Liver (tissue), 8 donors: ENCODE measurements at regions not wholly inside any gene's neighbourhood (a gene's known extent, or its start where the extent isn't known, plus 50 kb on each side); places are given as distances from the start of the nearest gene placed in this dataset.

Experiments used
- DNase-seq: peaks from one replicate; pipeline ENCODE4 v3.0.0-alpha.2; 2017; ENCODE audit warnings: low spot score
- H3K27ac ChIP-seq, 2 donors: one replicate each; pipeline ENCODE4 v1.7.0; 2013; ENCODE audit warnings: inconsistent platforms in 2 of 2, low read length in 2 of 2, control low read depth in 1 of 2, low read depth in 1 of 2, mild to moderate bottlenecking in 1 of 2
- H3K27me3 ChIP-seq, 4 donors: one replicate each; pipeline versions ENCODE4 v1.6.1 to v1.7.0; 2013; ENCODE audit warnings: low read length in 3 of 4, inconsistent platforms in 1 of 4, mild to moderate bottlenecking in 1 of 4, moderate library complexity in 1 of 4; ENCODE audit not compliant: control insufficient read depth in 4 of 4, insufficient read depth in 4 of 4
- H3K36me3 ChIP-seq, 4 donors: one replicate each; pipeline versions ENCODE4 v1.6.1 to v1.7.0; 2013; ENCODE audit warnings: low read length in 3 of 4, mild to moderate bottlenecking in 3 of 4, low read depth in 1 of 4, moderate library complexity in 1 of 4; ENCODE audit not compliant: control insufficient read depth in 4 of 4, insufficient read depth in 3 of 4
- H3K4me1 ChIP-seq, 4 donors: one replicate each; pipeline versions ENCODE4 v1.6.1 to v1.7.0; 2013; ENCODE audit warnings: low read length in 3 of 4, mild to moderate bottlenecking in 3 of 4, moderate library complexity in 1 of 4; ENCODE audit not compliant: control insufficient read depth in 4 of 4, insufficient read depth in 4 of 4
- H3K4me3 ChIP-seq, 3 donors: one replicate each; pipeline versions ENCODE4 v1.6.1 to v1.7.0; 2013; ENCODE audit warnings: low read length in 3 of 3, control low read depth in 1 of 3, low read depth in 1 of 3, mild to moderate bottlenecking in 1 of 3
- H3K9ac ChIP-seq, 2 donors: one replicate each; pipeline ENCODE4 v1.7.0; 2013; ENCODE audit warnings: low read length in 2 of 2, mild to moderate bottlenecking in 2 of 2, moderate library complexity in 2 of 2, control low read depth in 1 of 2, low read depth in 1 of 2
- H3K9me3 ChIP-seq, 4 donors: one replicate each; pipeline versions ENCODE4 v1.6.1 to v1.7.0; 2013; ENCODE audit warnings: low read length in 3 of 4; ENCODE audit not compliant: control insufficient read depth in 4 of 4
- ATF3 ChIP-seq: IDR thresholded peaks from 2 replicates; pipeline ENCODE4 v1.6.1; 2016; ENCODE audit warnings: antibody characterized with exemption
- CTCF ChIP-seq: fragments of 150-350 bp; IDR thresholded peaks from 2 replicates; pipeline ENCODE4 v1.5.1; 2017; ENCODE audit warnings: improper control_type of control experiment, low read depth, low read length; ENCODE audit not compliant: missing input control
- EGR1 ChIP-seq, 2 donors: IDR thresholded peaks; 2 replicates each; pipeline ENCODE4 v1.6.1; 2016 to 2018; ENCODE audit warnings: antibody characterized with exemption in 2 of 2, low read depth in 2 of 2
- FOXA1 ChIP-seq: IDR thresholded peaks from 2 replicates; pipeline ENCODE4 v1.6.1; 2016; ENCODE audit warnings: antibody characterized with exemption
- GABPA ChIP-seq, 2 donors: IDR thresholded peaks in 1 of 2; conservative IDR thresholded peaks in 1 of 2; 2 replicates each; pipeline ENCODE4 v1.6.1; 2016; ENCODE audit warnings: antibody characterized with exemption in 2 of 2, mild to moderate bottlenecking in 1 of 2, moderate library complexity in 1 of 2
- HNF4A ChIP-seq, 2 donors: conservative IDR thresholded peaks; 2 replicates each; pipeline ENCODE4 v1.6.1; 2016; ENCODE audit warnings: antibody characterized with exemption in 2 of 2, mild to moderate bottlenecking in 2 of 2
- HNF4G ChIP-seq: IDR thresholded peaks from 2 replicates; pipeline ENCODE4 v1.6.1; 2016; ENCODE audit warnings: antibody characterized with exemption
- JUND ChIP-seq, 2 donors: IDR thresholded peaks; 2 replicates each; pipeline ENCODE4 v1.6.1; 2016; ENCODE audit warnings: antibody characterized with exemption in 2 of 2
- MAX ChIP-seq: IDR thresholded peaks from 2 replicates; pipeline ENCODE4 v1.6.1; 2016; ENCODE audit warnings: antibody characterized with exemption
- NR2F2 ChIP-seq: IDR thresholded peaks from 2 replicates; pipeline ENCODE4 v1.6.1; 2016; ENCODE audit warnings: antibody characterized with exemption
- RAD21 ChIP-seq, 2 donors: IDR thresholded peaks; 2 replicates each; pipeline ENCODE4 v1.6.1; 2016; ENCODE audit warnings: antibody characterized with exemption in 2 of 2, mild to moderate bottlenecking in 2 of 2
- REST ChIP-seq: IDR thresholded peaks from 2 replicates; pipeline ENCODE4 v1.6.1; 2016; ENCODE audit warnings: antibody characterized with exemption, mild to moderate bottlenecking
- RXRA ChIP-seq, 2 donors: IDR thresholded peaks; 2 replicates each; pipeline ENCODE4 v1.6.1; 2017 to 2018; ENCODE audit warnings: antibody characterized with exemption in 2 of 2, mild to moderate bottlenecking in 1 of 2
- TAF1 ChIP-seq: conservative IDR thresholded peaks from 2 replicates; pipeline ENCODE4 v1.6.1; 2016; ENCODE audit warnings: antibody characterized with exemption, mild to moderate bottlenecking
- YY1 ChIP-seq: IDR thresholded peaks from 2 replicates; pipeline ENCODE4 v1.6.1; 2016; ENCODE audit warnings: antibody characterized with exemption, mild to moderate bottlenecking
- ZBTB33 ChIP-seq: IDR thresholded peaks from 2 replicates; pipeline ENCODE4 v1.6.1; 2016; ENCODE audit warnings: antibody characterized with exemption
- WGBS: extraction: QIAGEN DNeasy Blood & Tissue Kit; methylation state at CpG from one replicate; pipeline ENCODE4 v1.1.7; 2013; 5-methylcytosine and 5-hydroxymethylcytosine counted together
- donor health status: healthy.
- donor health status: healthy.
- donor health status: healthy.
- donor health status: healthy.
- donor health status: healthy.

- H3K9me3 ChIP-seq: peaks cover 0 to 4% (median 0%) of the 10 kb centered on the region in 4 donors
- H3K9ac ChIP-seq: no peak overlapping the region
- no peak for TF ChIP-seq TAF1
- TF ChIP-seq HNF4G: no peak
- TF ChIP-seq ATF3: no peak
- TF ChIP-seq EGR1 (IDR thresholded peaks at IDR 0.05; ENCODE audit: low read depth in 2 of 2): no peak
- no peak for TF ChIP-seq YY1
- no peak for TF ChIP-seq ZBTB33
- no peak for TF ChIP-seq FOXA1
- TF ChIP-seq CTCF: no peak
- no peak for TF ChIP-seq RAD21 (IDR thresholded peaks at IDR 0.05)
- no peak for TF ChIP-seq NR2F2
- TF ChIP-seq HNF4A (conservative IDR thresholded peaks at IDR 0.05): no peak
- TF ChIP-seq RXRA (IDR thresholded peaks at IDR 0.05): no peak
- TF ChIP-seq GABPA (IDR thresholded peaks at IDR 0.05 in 1 of 2, conservative IDR thresholded peaks at IDR 0.05 in 1 of 2): no peak
- TF ChIP-seq JUND (IDR thresholded peaks at IDR 0.05): no peak
- DNase-seq: no peak
- no peak overlapping the region for H3K4me3 ChIP-seq
- H3K27me3 ChIP-seq: peaks cover 0 to 2% (median 0%) of the 10 kb centered on the region in 4 donors
- H3K4me1 ChIP-seq: no peaks in the 10 kb centered on the region
- no peak overlapping the region for H3K27ac ChIP-seq
- WGBS: 42% methylated on average over 1 of the region's 1 CpG
- H3K36me3 ChIP-seq: no peaks in the 10 kb centered on the region
Observed at GRCh38 chr3:162994165-162994564, 1497.6 kb downstream of the OTOL1 start.

- H3K36me3 ChIP-seq: no peaks in the 10 kb centered on the region
- TF ChIP-seq TAF1 (no peak), GABPA (IDR thresholded peaks at IDR 0.05 in 1 of 2, conservative IDR thresholded peaks at IDR 0.05 in 1 of 2) (no peak), RAD21 (IDR thresholded peaks at IDR 0.05) (no peak)
- no peak overlapping the region for H3K4me3 ChIP-seq
- H3K9ac ChIP-seq: no peak overlapping the region
- H3K27ac ChIP-seq: no peak overlapping the region
- H3K4me1 ChIP-seq: no peaks in the 10 kb centered on the region
- DNase-seq: no peak
- H3K27me3 ChIP-seq: peaks cover 0 to 2% (median 0%) of the 10 kb centered on the region in 4 donors
- H3K9me3 ChIP-seq: peaks cover 0 to 4% (median 0%) of the 10 kb centered on the region in 4 donors
Observed at GRCh38 chr3:162996368-162996767, 1499.8 kb downstream of the OTOL1 start.

- no peak for TF ChIP-seq REST
- TF ChIP-seq JUND (IDR thresholded peaks at IDR 0.05): no peak
- TF ChIP-seq HNF4A (conservative IDR thresholded peaks at IDR 0.05): no peak
- TF ChIP-seq RAD21 (IDR thresholded peaks at IDR 0.05): no peak
- no peak for TF ChIP-seq ATF3
- no peak for TF ChIP-seq TAF1
- no peak for TF ChIP-seq CTCF
- TF ChIP-seq RXRA (IDR thresholded peaks at IDR 0.05): no peak
- no peak for TF ChIP-seq MAX
- no peak for TF ChIP-seq YY1
- no peak for TF ChIP-seq NR2F2
- no peak for TF ChIP-seq GABPA (IDR thresholded peaks at IDR 0.05 in 1 of 2, conservative IDR thresholded peaks at IDR 0.05 in 1 of 2)
- no peak for DNase-seq
- Histone ChIP-seq H3K27me3 (no peaks in the 10 kb centered on the region), H3K36me3 (no peaks in the 10 kb centered on the region), H3K27ac (no peak overlapping the region), H3K4me1 (no peaks in the 10 kb centered on the region), H3K9me3 (peaks cover 0 to 3% (median 0%) of the 10 kb centered on the region in 4 donors), H3K9ac (no peak overlapping the region), H3K4me3 (no peak overlapping the region)
Observed at GRCh38 chr3:162998205-162998604, 1501.6 kb downstream of the OTOL1 start.
